ENCODE measurements at regions not wholly inside any gene's neighbourhood (a gene's known extent, or its start where the extent isn't known, plus 50 kb on each side); places are given as distances from the start of the nearest gene placed in this dataset.

DNA sequence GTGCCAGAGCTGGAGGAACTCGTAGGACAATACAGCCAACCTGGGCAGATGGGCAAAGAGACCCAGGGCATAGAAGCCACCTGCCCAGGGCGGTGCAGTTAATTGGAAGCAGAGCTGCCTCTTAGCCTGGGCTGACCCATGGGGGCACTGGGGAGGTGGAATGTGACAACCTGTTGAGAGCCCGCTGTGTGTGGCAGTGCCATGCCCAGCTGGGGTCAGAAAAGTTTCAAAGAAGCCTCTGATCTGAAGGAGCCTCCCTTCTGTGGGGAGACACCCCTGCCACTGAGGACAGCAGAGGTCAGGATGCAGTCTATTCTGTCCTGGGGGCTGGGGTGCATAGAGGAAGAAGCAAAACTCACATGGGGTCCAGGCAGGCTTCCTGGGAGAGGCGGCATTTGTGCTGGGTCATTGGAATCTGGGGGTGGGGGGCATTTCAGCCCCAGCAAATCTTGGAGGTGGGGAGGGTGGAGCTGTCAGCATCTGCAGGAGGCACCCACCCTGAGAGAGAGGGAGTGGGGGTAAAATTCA lies 176.1 kb upstream of the CIBAR2 start:
- no peak for FAIRE-seq
- no peak for DNase-seq (ENCODE audit: insufficient read length, low spot score)

- FAIRE-seq (no peak), DNase-seq (ENCODE audit: insufficient read length, low spot score) (no peak)
Observed at GRCh38 chr16:85288869-85289660, 176.8 kb upstream of the CIBAR2 start.

DNA sequence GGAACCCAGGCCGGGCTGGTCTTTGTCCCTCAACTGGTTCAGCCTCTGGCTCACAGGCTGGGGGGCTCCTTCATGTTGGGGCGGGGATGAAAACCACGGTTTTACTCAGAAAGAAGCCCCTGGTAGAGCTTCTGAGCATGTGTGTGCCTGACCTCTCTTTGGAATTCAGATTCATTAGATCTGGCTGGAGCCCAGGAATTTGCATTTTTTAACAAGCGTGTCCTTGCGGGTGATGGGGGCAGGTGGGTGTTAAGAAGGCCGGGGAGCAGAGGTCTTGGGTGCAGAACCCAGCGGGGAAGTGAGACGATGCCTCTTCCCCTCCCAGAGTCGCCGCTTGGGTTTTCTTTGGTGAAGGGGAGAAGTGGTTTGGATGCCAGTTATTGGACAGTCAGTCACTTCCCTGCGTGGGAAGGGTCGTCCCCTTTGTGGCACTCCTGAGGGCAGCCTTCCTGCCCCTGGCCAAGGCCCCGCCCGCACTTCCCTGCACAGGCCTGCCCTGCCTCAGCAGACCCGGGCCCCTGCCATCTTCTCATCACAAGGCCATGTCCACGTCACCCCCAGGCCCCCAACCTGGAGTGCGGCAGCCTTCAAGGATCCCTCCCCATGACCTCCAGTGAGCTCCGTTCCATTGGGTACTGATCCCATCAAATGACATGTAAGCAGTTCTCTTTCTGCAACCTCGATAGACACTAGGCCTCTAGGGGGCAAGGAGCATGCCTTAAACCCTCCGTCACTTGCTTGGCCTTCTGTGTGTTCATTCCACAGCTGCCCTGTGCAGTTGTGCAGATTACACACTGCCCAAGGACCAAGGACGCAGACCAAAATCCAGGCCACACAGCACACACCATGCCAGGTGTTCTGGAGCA lies 177.7 kb upstream of the CIBAR2 start:
- no peak for DNase-seq (ENCODE audit: insufficient read length, low spot score)
- no peak for FAIRE-seq

DNA sequence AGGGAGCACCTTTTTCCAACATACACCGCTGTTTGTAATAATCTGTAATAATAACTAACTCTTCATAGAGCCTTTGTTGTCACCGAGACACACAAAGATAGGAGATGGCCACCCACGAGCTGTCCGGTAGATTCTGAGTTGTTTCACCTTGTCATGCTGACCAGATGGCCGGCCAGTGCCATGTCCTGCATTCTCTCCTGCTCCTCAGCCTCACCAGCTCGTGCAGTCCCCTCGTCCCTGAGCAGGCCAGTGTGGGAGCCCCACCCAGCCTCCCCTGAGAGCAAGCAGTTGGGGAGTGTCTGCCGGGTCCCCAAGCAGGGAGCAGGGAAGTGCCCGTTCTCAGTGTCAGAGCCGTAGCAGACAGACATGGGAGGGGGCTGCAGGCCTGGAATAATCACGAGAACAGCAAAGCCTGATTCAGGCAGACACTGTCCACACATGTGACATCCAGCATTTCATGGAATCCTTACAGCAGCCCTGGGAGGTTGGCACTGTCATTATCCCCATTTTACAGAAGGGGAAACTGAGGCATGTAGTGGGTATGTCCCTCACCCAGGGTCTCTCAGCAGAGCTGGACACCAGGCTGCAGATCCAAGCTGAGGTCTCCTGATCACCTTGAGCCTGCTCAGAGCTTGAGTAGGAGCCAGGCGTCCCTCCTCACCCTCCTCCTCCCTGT lies 178.5 kb upstream of the CIBAR2 start:
- FAIRE-seq (no peak), DNase-seq (ENCODE audit: insufficient read length, low spot score) (no peak)

DNA sequence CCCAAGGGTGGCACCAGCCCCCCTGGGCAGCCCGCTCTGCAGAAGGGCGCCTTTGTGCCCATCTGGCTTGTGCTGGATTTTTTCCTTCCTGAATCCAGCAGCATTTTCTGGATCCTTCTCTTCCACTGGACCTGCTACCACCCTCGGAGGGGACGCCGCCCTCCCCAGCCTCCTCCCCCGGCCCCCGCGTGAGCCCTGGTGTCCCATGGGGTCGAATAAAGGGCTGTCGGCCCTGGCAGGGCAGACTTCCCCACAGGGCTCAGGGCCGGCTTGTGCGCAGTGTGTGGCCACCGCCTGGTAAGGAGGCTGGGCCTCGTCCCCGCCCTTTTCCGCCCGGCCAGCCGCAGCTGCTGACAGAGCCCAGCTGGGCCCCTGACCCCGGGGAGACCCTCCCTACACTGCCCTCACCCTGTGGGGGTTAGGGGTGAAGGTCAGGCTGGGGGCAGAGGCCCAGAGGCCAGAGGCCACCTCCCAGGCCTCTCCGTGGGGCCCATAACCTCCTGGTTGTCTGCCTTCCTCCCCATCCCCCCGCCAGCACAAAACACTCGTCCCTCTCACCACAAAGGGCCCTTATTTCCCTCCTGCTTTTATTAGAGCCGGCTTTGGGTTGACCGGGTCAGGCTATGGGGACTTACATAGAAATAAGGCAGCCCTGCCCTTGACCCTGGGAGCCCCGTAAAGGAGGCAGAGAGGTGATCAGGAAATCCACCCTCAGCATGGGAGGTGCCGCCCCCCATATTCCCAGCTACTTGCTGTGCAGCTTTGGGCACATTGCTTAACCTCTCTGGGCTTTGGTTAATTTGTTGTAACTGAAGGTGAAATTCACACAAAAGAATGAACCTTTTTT lies 179.3 kb upstream of the CIBAR2 start:
- FAIRE-seq = no peak
- no peak for DNase-seq (ENCODE audit: insufficient read length, low spot score)

GRCh38 chr16:85293458-85293857 lies 181.2 kb upstream of the CIBAR2 start:
- no peak for FAIRE-seq

GRCh38 chr16:85293904-85294642 lies 181.8 kb upstream of the CIBAR2 start:
- FAIRE-seq = no peak

More at GRCh38 chr16:85293458-85293857, 181.2 kb upstream of the CIBAR2 start:
- no peak for DNase-seq (ENCODE audit: insufficient read length, low spot score)

DNA sequence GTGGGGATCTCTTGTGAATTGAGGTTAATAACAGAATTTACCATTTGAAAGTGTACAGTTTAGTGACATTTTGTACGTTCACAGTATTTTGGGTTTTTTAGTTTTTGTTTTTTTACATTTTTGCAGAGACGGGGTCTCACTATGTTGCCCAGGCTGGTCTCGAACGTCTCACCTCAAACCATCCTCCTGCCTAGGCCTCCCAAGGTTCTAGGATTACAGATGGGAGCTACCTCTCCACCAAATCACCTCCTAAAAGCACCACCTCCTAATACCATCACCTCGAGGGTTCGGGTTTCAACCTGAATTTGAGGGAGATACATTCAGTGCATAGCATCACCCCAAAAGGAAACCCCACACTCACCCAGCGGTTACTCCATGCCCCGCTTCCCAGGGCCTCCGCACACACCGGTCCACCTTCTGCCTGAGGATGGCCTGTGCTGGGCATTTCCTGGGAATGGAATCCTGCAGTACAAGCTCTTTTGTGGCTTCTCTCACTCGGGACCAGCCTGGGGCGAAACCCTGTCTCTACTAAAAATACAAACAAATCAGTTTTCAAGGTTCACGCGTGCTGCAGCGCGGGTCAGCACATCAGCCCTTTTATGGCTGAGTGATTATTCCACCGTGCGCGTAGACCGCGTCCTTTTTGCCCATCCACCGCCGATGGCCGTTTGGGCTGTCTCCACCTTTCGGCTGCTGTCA lies 182.7 kb upstream of the CIBAR2 start:
- DNase-seq (ENCODE audit: insufficient read length, low spot score) (no peak), FAIRE-seq (no peak)

More at GRCh38 chr16:85293904-85294642, 181.8 kb upstream of the CIBAR2 start:
- no peak for DNase-seq (ENCODE audit: insufficient read length, low spot score)

DNA sequence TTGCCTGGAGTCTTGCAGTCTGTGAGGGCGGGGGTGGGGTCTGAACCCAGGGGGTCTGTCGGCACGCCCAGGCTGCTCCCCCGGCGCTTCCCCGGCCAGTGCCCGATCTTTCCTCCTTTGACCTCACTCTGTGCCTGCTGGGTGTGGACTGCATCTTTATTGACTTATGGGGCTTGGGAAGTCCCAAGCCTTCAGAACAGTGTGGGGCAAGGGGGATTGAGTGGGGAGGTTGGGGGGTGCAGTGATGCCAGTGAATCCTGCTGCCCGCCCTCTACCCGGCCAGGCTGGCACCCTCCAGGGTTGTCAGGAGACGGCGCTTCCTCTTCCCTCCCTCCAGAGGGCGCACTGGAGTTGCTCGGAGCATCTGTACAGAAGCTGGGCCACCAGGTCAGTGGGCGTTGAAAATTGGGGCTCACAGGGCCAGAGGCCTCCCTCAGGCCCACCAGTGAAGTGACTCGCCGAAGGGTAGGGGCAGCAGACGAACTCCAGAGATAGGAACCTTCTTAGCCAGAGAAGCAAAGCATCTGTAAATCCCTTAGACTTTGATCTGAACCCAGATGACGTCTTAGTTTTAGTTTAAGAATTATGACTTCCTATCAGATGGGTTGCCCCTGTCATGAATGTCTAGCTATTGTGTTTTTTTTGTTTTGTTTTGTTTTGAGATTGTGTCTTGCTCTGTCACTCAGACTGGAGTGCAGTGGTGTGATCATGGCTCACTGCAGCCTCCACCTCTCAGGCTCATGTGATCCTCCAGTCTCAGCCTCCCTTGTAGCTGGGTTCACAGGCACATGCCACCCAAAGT lies 184.8 kb upstream of the CIBAR2 start:
- FAIRE-seq = peak; percentile 76
- peak; percentile 75 for DNase-seq (ENCODE audit: insufficient read length, low spot score)

DNA sequence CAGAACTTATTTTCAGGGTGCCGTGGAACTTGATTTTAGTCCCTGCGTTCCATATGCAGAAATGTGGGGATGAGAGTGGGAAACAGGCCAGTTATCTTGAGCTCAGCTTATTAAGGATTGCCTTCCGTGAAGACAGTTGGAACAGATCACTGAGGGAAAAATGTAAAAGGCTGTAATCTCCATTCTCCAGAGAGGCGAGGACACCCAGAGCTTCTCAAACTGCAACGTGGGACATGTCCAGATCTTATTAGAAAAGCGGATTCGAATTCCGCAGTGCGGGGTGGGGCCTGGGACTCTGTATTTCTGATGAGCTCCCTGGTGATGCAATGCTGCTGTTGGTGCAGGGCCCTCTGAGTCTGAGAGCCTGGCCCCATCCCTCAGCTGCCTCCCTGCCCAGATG lies 185.6 kb upstream of the CIBAR2 start:
- no peak for FAIRE-seq
- DNase-seq (ENCODE audit: insufficient read length, low spot score) = no peak

DNA sequence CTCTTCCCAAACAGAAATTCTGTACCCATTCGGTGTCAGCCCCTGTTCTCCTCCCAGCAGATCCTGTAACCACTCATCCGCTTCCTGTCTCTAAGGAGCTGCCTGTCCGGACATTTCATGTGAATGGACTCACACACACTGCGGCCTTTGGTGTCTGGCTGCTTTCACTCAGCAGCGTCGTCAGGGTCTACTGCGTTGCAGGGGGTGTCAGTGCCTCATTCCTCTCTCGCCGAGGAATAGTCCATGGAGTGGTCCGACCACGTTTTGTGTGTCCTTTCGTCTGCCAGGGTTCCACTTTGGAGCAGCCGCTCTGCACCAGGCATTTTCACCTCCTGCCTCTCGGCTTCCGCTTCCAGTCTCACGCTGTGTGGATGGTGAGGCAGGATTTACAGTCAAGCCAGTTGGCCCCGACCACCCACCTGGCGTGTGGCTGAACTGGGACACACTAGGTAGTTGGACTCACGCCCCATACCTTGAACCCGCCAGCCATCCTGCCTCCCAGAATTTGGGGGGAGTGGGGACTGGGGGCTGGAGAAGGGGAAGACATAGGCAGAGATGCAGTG lies 188.2 kb upstream of the CIBAR2 start:
- no peak for FAIRE-seq

GRCh38 chr16:85301231-85301630 lies 189.0 kb upstream of the CIBAR2 start:
- no peak for DNase-seq (ENCODE audit: insufficient read length, low spot score)
- no peak for FAIRE-seq

More for the DNA sequence above, 188.2 kb upstream of the CIBAR2 start:
- no peak for DNase-seq (ENCODE audit: insufficient read length, low spot score)

DNA sequence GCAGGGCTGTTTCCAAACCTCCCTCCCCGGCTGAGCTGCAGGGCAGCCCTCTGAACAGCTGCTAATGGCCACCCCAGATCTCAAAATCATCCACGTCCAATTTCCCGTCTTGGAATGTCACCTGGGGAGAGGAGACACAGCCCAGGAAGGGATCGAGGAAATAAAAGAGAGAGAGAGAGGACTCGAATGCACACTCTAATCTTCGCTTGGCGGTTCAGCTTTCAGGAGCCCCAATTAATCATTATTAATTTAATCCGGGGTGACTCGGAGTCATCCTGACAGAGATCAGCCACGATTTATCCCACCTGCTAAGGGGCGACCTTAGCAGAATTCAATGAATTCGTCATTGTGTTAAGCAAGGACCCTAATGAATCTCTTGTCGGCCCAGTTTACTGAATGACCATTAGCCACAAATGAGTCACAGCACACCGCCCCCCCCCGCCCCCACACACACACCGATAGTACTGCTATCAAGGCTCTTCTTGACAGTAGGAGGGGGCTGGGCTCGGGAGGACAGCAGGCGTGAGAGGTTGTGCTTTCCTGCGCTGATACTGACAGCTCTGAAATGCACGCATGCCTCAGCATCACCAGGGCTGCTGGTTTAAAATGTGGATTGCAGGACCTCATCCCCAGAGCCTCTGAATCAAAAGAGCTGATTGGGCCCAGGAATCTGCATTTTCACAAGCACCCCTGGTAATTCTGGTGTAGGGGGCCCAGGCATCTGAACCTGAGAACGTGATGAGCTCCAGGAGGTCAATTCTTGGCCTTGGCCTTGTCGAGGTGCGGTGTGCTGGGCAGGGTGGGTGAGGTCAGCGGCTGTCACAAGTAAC lies 190.0 kb upstream of the CIBAR2 start:
- FAIRE-seq (no peak), DNase-seq (ENCODE audit: insufficient read length, low spot score) (peak; percentile 60)

- no peak for FAIRE-seq
- no peak for DNase-seq (ENCODE audit: insufficient read length, low spot score)
Observed at GRCh38 chr16:85302848-85303353, 190.6 kb upstream of the CIBAR2 start.

DNA sequence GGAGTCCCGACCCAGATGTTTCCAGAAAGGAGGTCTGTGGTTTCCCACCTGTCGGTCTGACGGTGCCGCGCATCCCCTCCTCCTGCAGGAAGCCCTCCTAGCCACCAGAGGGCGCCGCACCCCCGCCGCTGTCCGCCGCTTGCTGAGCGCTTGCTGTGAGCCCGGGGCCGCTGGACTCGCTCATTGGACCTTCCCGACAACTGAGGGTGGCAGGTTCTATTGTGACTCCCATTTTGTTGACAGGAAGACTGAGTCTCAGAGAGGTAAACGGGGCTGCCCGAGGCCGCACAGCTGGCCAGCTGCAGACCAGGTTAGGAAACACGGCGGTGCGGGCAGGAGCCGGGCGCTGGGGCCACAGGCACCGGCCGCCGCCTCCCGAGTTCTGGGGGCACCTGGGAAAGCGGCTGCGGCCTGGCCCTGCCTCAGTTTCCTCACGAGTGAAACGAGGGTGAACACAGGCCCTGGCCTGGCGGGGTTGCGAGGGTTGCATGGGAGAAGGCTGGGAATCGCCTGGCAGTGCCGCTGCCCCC lies 191.1 kb upstream of the CIBAR2 start:
- FAIRE-seq = no peak
- no peak for DNase-seq (ENCODE audit: insufficient read length, low spot score)

GRCh38 chr16:85304337-85304736 lies 192.1 kb upstream of the CIBAR2 start:
- FAIRE-seq (no peak), DNase-seq (ENCODE audit: insufficient read length, low spot score) (no peak)

All from HTR-8/SVneo (cell line).